ENCODE measurements at regions not wholly inside any gene's neighbourhood (a gene's known extent, or its start where the extent isn't known, plus 50 kb on each side); places are given as distances from the start of the nearest gene placed in this dataset.

GRCh38 chr2:9778012-9778411, 65.3 kb upstream of the TAF1B start:
- no peak for DNase-seq (ENCODE audit: low spot score)
- TF ChIP-seq CTCF (IDR thresholded peaks at IDR 0.05; ENCODE audit: extremely low read depth, insufficient read depth, missing control alignments) = peak; percentile 37
- in situ Hi-C loops (cut with MboI; ENCODE audit: low pct_unique_long_range_greater_than_20kb, low sequenced_read_pairs, unreplicated experiment) = no loop called here

- in situ Hi-C loops (cut with MboI; ENCODE audit: low pct_unique_long_range_greater_than_20kb, low sequenced_read_pairs, unreplicated experiment) = no loop called here
- no peak for TF ChIP-seq CTCF (IDR thresholded peaks at IDR 0.05; ENCODE audit: extremely low read depth, insufficient read depth, missing control alignments)
- no peak for DNase-seq (ENCODE audit: low spot score)
Measured at GRCh38 chr2:9778471-9779316, 64.6 kb upstream of the TAF1B start.

- DNase-seq (ENCODE audit: low spot score) = no peak
- in situ Hi-C loops (cut with MboI; ENCODE audit: low pct_unique_long_range_greater_than_20kb, low sequenced_read_pairs, unreplicated experiment) = no loop called here
- no peak for TF ChIP-seq CTCF (IDR thresholded peaks at IDR 0.05; ENCODE audit: extremely low read depth, insufficient read depth, missing control alignments)
Measured at GRCh38 chr2:9779596-9780264, 63.5 kb upstream of the TAF1B start.

- DNase-seq (ENCODE audit: low spot score) = no peak
- in situ Hi-C loops (cut with MboI; ENCODE audit: low pct_unique_long_range_greater_than_20kb, low sequenced_read_pairs, unreplicated experiment) = no loop called here
- no peak for TF ChIP-seq CTCF (IDR thresholded peaks at IDR 0.05; ENCODE audit: extremely low read depth, insufficient read depth, missing control alignments)
Measured at GRCh38 chr2:9780368-9781130, 62.7 kb upstream of the TAF1B start.

GRCh38 chr2:9781252-9781651, 62.0 kb upstream of the TAF1B start:
- in situ Hi-C loops (cut with MboI; ENCODE audit: low pct_unique_long_range_greater_than_20kb, low sequenced_read_pairs, unreplicated experiment) = no loop called here
- no peak for DNase-seq (ENCODE audit: low spot score)

More at GRCh38 chr2:9781252-9781651, 62.0 kb upstream of the TAF1B start:
- TF ChIP-seq CTCF (IDR thresholded peaks at IDR 0.05; ENCODE audit: extremely low read depth, insufficient read depth, missing control alignments) = no peak
